ENCODE measurements at regions not wholly inside any gene's neighbourhood (a gene's known extent, or its start where the extent isn't known, plus 50 kb on each side); places are given as distances from the start of the nearest gene placed in this dataset.

GRCh38 chr5:152337484-152337883, 67.6 kb downstream of the NMUR2 start:
- no peaks in the 10 kb centered on the region for H3K27me3 ChIP-seq
- H3K36me3 ChIP-seq: no peaks in the 10 kb centered on the region
- intact Hi-C loops (cut with DNase I): no loop called here
- no peak for DNase-seq (ENCODE audit: low spot score in 2 of 2)
- no peaks in the 10 kb centered on the region for H3K4me1 ChIP-seq
- TF ChIP-seq CTCF (IDR thresholded peaks at IDR 0.05): no peak
- H3K9me3 ChIP-seq: no peaks in the 10 kb centered on the region
- no peak overlapping the region for H3K4me3 ChIP-seq
- no peak overlapping the region for H3K27ac ChIP-seq

GRCh38 chr5:152335461-152335860, 69.6 kb downstream of the NMUR2 start:
- no peak for TF ChIP-seq CTCF (IDR thresholded peaks at IDR 0.05)
- Histone ChIP-seq H3K9me3 (no peaks in the 10 kb centered on the region), H3K4me3 (no peak overlapping the region), H3K27me3 (no peaks in the 10 kb centered on the region), H3K36me3 (no peaks in the 10 kb centered on the region), H3K27ac (no peak overlapping the region), H3K4me1 (no peaks in the 10 kb centered on the region)
- DNase-seq (ENCODE audit: low spot score in 2 of 2): no peak
- intact Hi-C loops (cut with DNase I): no loop called here

GRCh38 chr5:152332716-152333460, 72.2 kb downstream of the NMUR2 start:
- DNase-seq (ENCODE audit: low spot score in 2 of 2): no peak
- intact Hi-C loops (cut with DNase I): no loop called here
- no peak for TF ChIP-seq CTCF (IDR thresholded peaks at IDR 0.05)
- Histone ChIP-seq H3K4me1 (no peaks in the 10 kb centered on the region), H3K9me3 (no peaks in the 10 kb centered on the region), H3K4me3 (no peak overlapping the region), H3K27me3 (no peaks in the 10 kb centered on the region), H3K27ac (no peak overlapping the region), H3K36me3 (no peaks in the 10 kb centered on the region)

GRCh38 chr5:152331718-152332117, 73.4 kb downstream of the NMUR2 start:
- Histone ChIP-seq H3K4me1 (no peaks in the 10 kb centered on the region), H3K4me3 (no peak overlapping the region), H3K27ac (no peak overlapping the region), H3K36me3 (no peaks in the 10 kb centered on the region), H3K27me3 (no peaks in the 10 kb centered on the region), H3K9me3 (no peaks in the 10 kb centered on the region)
- no peak for TF ChIP-seq CTCF (IDR thresholded peaks at IDR 0.05)
- no peak for DNase-seq (ENCODE audit: low spot score in 2 of 2)
- intact Hi-C loops (cut with DNase I): no loop called here

- no peak overlapping the region for H3K4me3 ChIP-seq
- H3K36me3 ChIP-seq: no peaks in the 10 kb centered on the region
These were observed 74.1 kb downstream of the NMUR2 start for GRCh38 chr5:152331006-152331405.

More at GRCh38 chr5:152331006-152331405, 74.1 kb downstream of the NMUR2 start:
- intact Hi-C loops (cut with DNase I): no loop called here
- Histone ChIP-seq H3K27ac (no peak overlapping the region), H3K4me1 (no peaks in the 10 kb centered on the region), H3K27me3 (no peaks in the 10 kb centered on the region), H3K9me3 (no peaks in the 10 kb centered on the region)
- no peak for TF ChIP-seq CTCF (IDR thresholded peaks at IDR 0.05)
- DNase-seq (ENCODE audit: low spot score in 2 of 2): no peak
